Gastroesophageal sphincter (tissue), 3 donors: ENCODE measurements at regions not wholly inside any gene's neighbourhood (a gene's known extent, or its start where the extent isn't known, plus 50 kb on each side); places are given as distances from the start of the nearest gene placed in this dataset.

ENCODE experiments used
- CTCF ChIP-seq, 4 experiments: fragments of 200-600 bp in 2 of 4; fragments of 450-650 bp in 2 of 4; sonication (generic) in 1 of 4; IDR thresholded peaks; one replicate each; pipeline ENCODE4 v1.5.1; 2017 to 2019; ENCODE audit warnings: antibody characterized with exemption in 4 of 4, mild to moderate bottlenecking in 2 of 4, moderate library complexity in 2 of 4
- EP300 ChIP-seq: sonication (generic); formaldehyde crosslinking; IDR thresholded peaks from one replicate; pipeline ENCODE4 v1.6.1; 2017; ENCODE audit warnings: antibody characterized with exemption, mild to moderate bottlenecking
- POLR2A ChIP-seq, 2 donors: fragments of 450-650 bp; IDR thresholded peaks; one replicate each; pipeline ENCODE4 v1.6.1; 2017; ENCODE audit warnings: antibody characterized with exemption in 2 of 2, mild to moderate bottlenecking in 2 of 2, moderate library complexity in 1 of 2
- POLR2AphosphoS5 ChIP-seq: sonication (generic); formaldehyde crosslinking; IDR thresholded peaks from one replicate; pipeline ENCODE4 v1.6.1; 2017; ENCODE audit warnings: antibody characterized with exemption

DNA sequence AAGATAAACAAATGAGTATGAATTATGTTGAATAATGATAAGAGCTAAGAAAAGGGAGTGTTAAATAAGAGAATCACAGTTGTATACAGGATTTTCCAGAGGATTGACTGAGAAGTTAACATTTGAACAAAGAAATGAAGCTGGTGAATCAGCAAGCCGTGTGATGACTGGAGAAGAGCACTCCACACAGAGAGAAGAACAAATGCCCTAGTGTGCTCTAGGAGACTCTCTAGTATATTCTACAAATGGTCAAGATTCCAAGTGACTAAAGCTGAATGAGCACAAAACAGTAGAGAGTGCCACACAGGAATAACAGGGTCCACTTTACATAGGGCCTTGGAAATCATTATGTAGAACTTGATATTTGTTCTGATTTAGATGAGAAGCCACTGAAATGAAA lies 587.1 kb upstream of the ATXN7L3B start:
- TF ChIP-seq CTCF (IDR thresholded peaks at IDR 0.05) (no peak), POLR2AphosphoS5 (no peak), POLR2A (IDR thresholded peaks at IDR 0.05) (no peak), EP300 (no peak)
